Effector memory CD8-positive, alpha-beta T cell (primary cell): ENCODE measurements at regions not wholly inside any gene's neighbourhood (a gene's known extent, or its start where the extent isn't known, plus 50 kb on each side); places are given as distances from the start of the nearest gene placed in this dataset.
"Not testable (repeated sequence)": the region's sequence is repeated elsewhere in the genome, so short reads cannot be mapped to it uniquely, and the experiment has no call there.

Source experiments
- ATAC-seq: fragments of 150-1000 bp; cut with Tn5 transposase; replicated peaks from 2 replicates; pipeline ENCODE4 v1.10.0; 2021; ENCODE audit warnings: mild to moderate bottlenecking, moderate library complexity
- DNase-seq, 3 experiments: peaks; one replicate each; pipeline ENCODE4 v3.0.0; 2021
- H3K27ac Mint-ChIP-seq, 2 donors: one replicate each; pipeline ENCODE4 v1.8.0; 2022; ENCODE audit warnings: mild to moderate bottlenecking in 2 of 2, mixed read lengths in 2 of 2, moderate library complexity in 2 of 2
- H3K27me3 Mint-ChIP-seq, 2 donors: one replicate each; pipeline ENCODE4 v1.8.0; 2022; ENCODE audit warnings: mixed read lengths in 2 of 2
- H3K36me3 Mint-ChIP-seq: one replicate; pipeline ENCODE4 v1.8.0; 2022; ENCODE audit warnings: mild to moderate bottlenecking, moderate library complexity, mixed read lengths; ENCODE audit not compliant: insufficient read depth
- H3K4me1 Mint-ChIP-seq, 2 donors: one replicate each; pipeline ENCODE4 v1.8.0; 2022; ENCODE audit warnings: low read depth in 2 of 2, mixed read lengths in 2 of 2
- H3K4me3 Mint-ChIP-seq, 2 donors: one replicate each; pipeline ENCODE4 v1.8.0; 2022; ENCODE audit warnings: mild to moderate bottlenecking in 2 of 2, mixed read lengths in 2 of 2, moderate library complexity in 2 of 2
- H3K9me3 Mint-ChIP-seq, 2 donors: one replicate each; pipeline ENCODE4 v1.8.0; 2022; ENCODE audit warnings: mixed read lengths in 2 of 2

DNA sequence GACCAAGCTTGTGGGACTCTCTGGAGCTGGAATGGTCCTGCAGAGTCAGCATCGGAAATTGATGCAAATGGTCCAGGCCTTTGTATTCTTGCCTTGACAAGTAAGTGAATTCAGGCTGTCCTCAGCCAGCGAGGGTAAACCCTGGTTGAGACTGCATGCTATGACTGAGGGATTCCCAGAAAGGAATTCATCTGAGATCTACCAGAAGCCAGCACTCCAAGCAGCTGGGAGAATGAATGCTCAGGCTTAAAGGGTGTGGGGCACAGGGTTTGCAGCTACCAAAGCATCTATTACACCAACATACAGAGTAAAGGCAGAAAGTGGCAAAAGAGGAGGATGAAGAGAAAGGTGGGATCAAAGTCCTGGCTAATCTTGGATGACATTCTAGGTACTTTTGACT is 257.0 kb upstream of the LYPLAL1 start:
- Mint-ChIP-seq H3K9me3 (peaks cover 0 to 9% of the 10 kb centered on the region in 2 donors), H3K4me1 (no peaks in the 10 kb centered on the region), H3K27me3 (no peaks in the 10 kb centered on the region), H3K36me3 (no peaks in the 10 kb centered on the region), H3K4me3 (no peak overlapping the region), H3K27ac (no peak overlapping the region)
- DNase-seq (no peak), ATAC-seq (no peak)

DNA sequence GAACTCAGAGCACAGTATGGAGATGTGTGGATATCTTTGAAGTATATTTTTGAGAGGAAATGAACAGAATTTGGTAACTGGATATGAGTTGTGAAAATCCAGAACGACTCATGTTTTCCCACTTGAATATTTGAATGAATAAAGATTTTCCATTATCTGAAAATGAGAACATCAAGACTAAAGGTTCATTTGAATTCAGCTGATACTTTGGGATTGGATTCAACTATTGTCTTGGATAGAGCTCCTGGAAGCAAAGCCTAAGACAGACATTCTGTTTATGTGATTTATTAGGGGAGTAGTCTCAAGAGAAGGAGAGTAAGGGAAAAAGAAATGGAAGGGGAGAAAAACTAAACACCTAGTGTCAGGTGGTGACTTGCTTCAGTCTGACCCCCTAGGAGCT is 256.0 kb upstream of the LYPLAL1 start:
- H3K4me3 Mint-ChIP-seq = no peak overlapping the region
- no peaks in the 10 kb centered on the region for H3K4me1 Mint-ChIP-seq
- no peak for ATAC-seq
- DNase-seq = no peak
- H3K27ac Mint-ChIP-seq = no peak overlapping the region
- H3K27me3 Mint-ChIP-seq = no peaks in the 10 kb centered on the region
- H3K36me3 Mint-ChIP-seq = no peaks in the 10 kb centered on the region
- peaks cover 0 to 9% of the 10 kb centered on the region in 2 donors for H3K9me3 Mint-ChIP-seq

DNA sequence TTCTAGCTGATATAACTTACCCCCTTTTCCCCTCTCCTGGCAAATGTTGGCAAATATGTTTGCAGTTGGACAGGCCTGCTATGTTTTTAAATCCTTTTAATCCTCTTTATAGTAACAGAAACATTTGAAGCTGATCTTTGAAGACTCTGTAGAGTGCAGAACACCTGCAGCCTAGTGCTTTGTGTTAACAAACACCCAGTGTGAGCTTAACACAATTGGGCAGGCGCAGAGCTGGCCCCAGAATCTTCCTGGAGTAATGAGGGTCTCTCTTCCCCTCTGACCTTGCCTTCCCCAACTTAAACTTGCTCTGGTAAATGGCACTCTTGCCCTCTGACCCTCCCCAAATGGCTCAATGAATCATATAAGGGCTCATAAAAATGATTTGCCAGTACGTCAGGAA is 247.9 kb upstream of the LYPLAL1 start:
- H3K27ac Mint-ChIP-seq = no peak overlapping the region
- peaks cover 6 to 19% of the 10 kb centered on the region in 2 donors for H3K9me3 Mint-ChIP-seq

GRCh38 chr1:218926631-218927030 is 247.0 kb upstream of the LYPLAL1 start:
- H3K27me3 Mint-ChIP-seq = no peaks in the 10 kb centered on the region
- ATAC-seq (no peak), DNase-seq (no peak)
- no peak overlapping the region for H3K27ac Mint-ChIP-seq
- no peaks in the 10 kb centered on the region for H3K36me3 Mint-ChIP-seq
- no peaks in the 10 kb centered on the region for H3K4me1 Mint-ChIP-seq
- peaks cover 4 to 19% of the 10 kb centered on the region in 2 donors for H3K9me3 Mint-ChIP-seq
- H3K4me3 Mint-ChIP-seq = no peak overlapping the region

More for the DNA sequence above, 247.9 kb upstream of the LYPLAL1 start:
- no peaks in the 10 kb centered on the region for H3K27me3 Mint-ChIP-seq
- no peak for ATAC-seq
- H3K4me3 Mint-ChIP-seq = no peak overlapping the region
- no peaks in the 10 kb centered on the region for H3K36me3 Mint-ChIP-seq
- DNase-seq = no peak
- H3K4me1 Mint-ChIP-seq = no peaks in the 10 kb centered on the region

- Mint-ChIP-seq H3K4me1 (no peaks in the 10 kb centered on the region), H3K9me3 (peaks cover 2 to 8% of the 10 kb centered on the region in 2 donors), H3K27me3 (no peaks in the 10 kb centered on the region), H3K4me3 (no peak overlapping the region), H3K36me3 (no peaks in the 10 kb centered on the region), H3K27ac (no peak overlapping the region)
- ATAC-seq (no peak), DNase-seq (no peak)
Observed at GRCh38 chr1:218930000-218930399, 243.7 kb upstream of the LYPLAL1 start.

- H3K27ac Mint-ChIP-seq = no peak overlapping the region
- no peak for DNase-seq
- H3K9me3 Mint-ChIP-seq = peaks cover 3 to 9% of the 10 kb centered on the region in 2 donors
- no peak overlapping the region for H3K4me3 Mint-ChIP-seq
- no peaks in the 10 kb centered on the region for H3K4me1 Mint-ChIP-seq
- no peak for ATAC-seq
- no peaks in the 10 kb centered on the region for H3K36me3 Mint-ChIP-seq
- no peaks in the 10 kb centered on the region for H3K27me3 Mint-ChIP-seq
Observed at GRCh38 chr1:218930472-218931241, 243.0 kb upstream of the LYPLAL1 start.

GRCh38 chr1:218931324-218931723 is 242.4 kb upstream of the LYPLAL1 start:
- DNase-seq = no peak
- H3K36me3 Mint-ChIP-seq = no peaks in the 10 kb centered on the region
- peaks cover 3 to 11% of the 10 kb centered on the region in 2 donors for H3K9me3 Mint-ChIP-seq
- H3K4me1 Mint-ChIP-seq = no peaks in the 10 kb centered on the region
- no peaks in the 10 kb centered on the region for H3K27me3 Mint-ChIP-seq
- ATAC-seq = no peak
- no peak overlapping the region for H3K27ac Mint-ChIP-seq
- H3K4me3 Mint-ChIP-seq = no peak overlapping the region

DNA sequence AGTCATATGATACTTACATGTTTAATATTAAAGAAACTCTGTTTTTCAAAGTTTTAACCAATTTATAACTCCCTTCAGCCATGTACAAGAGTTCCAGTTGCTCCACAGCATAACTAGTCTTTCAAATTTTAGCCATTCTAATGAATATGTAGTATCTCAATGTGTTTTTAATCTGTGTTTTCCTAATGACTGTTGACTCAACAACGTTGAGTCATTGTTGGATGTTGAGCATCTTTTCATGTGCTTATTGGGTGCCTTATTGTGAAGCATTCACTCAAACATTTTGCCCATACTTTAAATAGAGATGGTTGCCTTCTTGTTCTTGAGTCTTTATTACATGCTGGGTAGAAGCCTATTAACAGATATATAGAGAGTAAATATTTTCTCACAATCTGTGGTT is 240.2 kb upstream of the LYPLAL1 start:
- no peak for ATAC-seq
- Mint-ChIP-seq H3K27ac (no peak overlapping the region), H3K4me3 (no peak overlapping the region)

GRCh38 chr1:218935408-218935807 is 238.3 kb upstream of the LYPLAL1 start:
- not testable (repeated sequence) for H3K27me3 Mint-ChIP-seq, H3K4me1 Mint-ChIP-seq, DNase-seq, H3K27ac Mint-ChIP-seq, H3K36me3 Mint-ChIP-seq, H3K4me3 Mint-ChIP-seq, ATAC-seq
- H3K9me3 Mint-ChIP-seq = peaks cover 4 to 26% of the 10 kb centered on the region in 2 donors

More for the DNA sequence above, 240.2 kb upstream of the LYPLAL1 start:
- DNase-seq = no peak
- Mint-ChIP-seq H3K9me3 (peaks cover 6 to 18% of the 10 kb centered on the region in 2 donors), H3K27me3 (no peaks in the 10 kb centered on the region), H3K36me3 (no peaks in the 10 kb centered on the region), H3K4me1 (no peaks in the 10 kb centered on the region)

DNA sequence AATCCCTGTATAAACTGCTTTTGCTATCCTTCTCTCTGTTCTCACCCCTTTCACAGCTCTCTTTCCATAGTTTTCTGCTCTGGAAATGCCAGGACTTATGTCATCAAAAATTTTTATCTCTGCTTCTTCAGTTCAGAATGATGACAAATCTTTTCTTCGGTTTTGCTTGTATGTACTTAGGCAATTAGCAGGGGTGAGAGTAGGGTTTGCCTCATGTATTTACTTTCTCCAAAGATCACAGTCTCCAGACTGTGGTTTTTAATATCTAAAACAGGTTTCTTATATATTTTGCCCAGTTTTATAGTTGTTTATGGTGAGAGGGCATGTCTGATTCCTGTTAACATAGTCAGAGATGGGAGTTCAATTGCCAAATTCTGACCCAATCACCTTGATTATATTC is 235.4 kb upstream of the LYPLAL1 start:
- peaks cover 5 to 30% of the 10 kb centered on the region in 2 donors for H3K9me3 Mint-ChIP-seq
- no peaks in the 10 kb centered on the region for H3K36me3 Mint-ChIP-seq
- no peak overlapping the region for H3K27ac Mint-ChIP-seq
- H3K27me3 Mint-ChIP-seq = no peaks in the 10 kb centered on the region
- ATAC-seq (no peak), DNase-seq (no peak)
- no peak overlapping the region for H3K4me3 Mint-ChIP-seq
- H3K4me1 Mint-ChIP-seq = no peaks in the 10 kb centered on the region

- no peak for DNase-seq
- Mint-ChIP-seq H3K36me3 (no peaks in the 10 kb centered on the region), H3K27ac (no peak overlapping the region), H3K4me3 (no peak overlapping the region), H3K27me3 (no peaks in the 10 kb centered on the region), H3K9me3 (peaks cover 5 to 30% of the 10 kb centered on the region in 2 donors), H3K4me1 (no peaks in the 10 kb centered on the region)
- no peak for ATAC-seq
Observed at GRCh38 chr1:218939095-218939494, 234.6 kb upstream of the LYPLAL1 start.

DNA sequence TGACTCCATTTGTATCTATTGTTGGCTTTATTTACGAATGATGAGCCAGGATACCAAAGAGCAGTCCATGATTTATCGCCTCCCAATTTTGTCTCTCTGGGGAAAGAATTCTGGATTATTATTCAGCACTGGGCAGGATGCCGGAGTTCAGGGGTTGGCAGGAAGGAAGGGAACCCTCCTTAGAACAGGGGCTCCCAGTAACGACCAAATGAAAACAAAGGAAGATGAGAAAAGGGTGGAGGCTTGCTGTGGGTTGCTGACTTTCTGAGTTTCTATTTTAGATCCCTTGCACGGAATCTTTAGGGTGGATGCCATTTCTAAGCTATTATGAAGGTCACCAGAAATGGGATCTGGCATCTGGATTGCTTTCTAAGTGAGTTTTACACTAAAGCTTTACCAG is 231.2 kb upstream of the LYPLAL1 start:
- no peaks in the 10 kb centered on the region for H3K36me3 Mint-ChIP-seq
- H3K9me3 Mint-ChIP-seq = peaks cover 2 to 12% of the 10 kb centered on the region in 2 donors
- no peak for DNase-seq
- no peak overlapping the region for H3K4me3 Mint-ChIP-seq
- no peak overlapping the region for H3K27ac Mint-ChIP-seq
- ATAC-seq = no peak
- no peaks in the 10 kb centered on the region for H3K4me1 Mint-ChIP-seq
- H3K27me3 Mint-ChIP-seq = no peaks in the 10 kb centered on the region

- Mint-ChIP-seq H3K27ac (no peak overlapping the region), H3K9me3 (peaks cover 2 to 12% of the 10 kb centered on the region in 2 donors), H3K4me3 (no peak overlapping the region), H3K27me3 (no peaks in the 10 kb centered on the region), H3K36me3 (no peaks in the 10 kb centered on the region), H3K4me1 (no peaks in the 10 kb centered on the region)
- no peak for DNase-seq
- ATAC-seq = no peak
Observed at GRCh38 chr1:218943371-218943770, 230.3 kb upstream of the LYPLAL1 start.

DNA sequence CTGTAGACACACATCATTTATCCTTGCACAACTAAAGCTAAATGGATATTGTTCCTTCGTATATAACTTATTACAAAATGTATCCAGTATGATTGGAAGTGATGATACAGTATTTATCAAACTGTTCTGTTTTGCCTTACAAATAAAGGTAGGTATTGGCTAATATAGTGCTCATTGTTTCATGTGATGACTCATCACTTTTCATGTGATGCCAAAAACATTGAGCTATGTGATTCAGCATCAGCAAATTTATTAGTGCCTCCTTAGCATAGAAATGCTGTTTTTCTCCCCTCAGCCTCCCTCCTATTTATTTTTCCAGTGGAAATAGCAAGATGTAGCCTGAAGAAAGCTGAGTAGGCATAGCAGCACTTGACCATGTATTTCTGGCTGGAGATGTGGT is 228.6 kb upstream of the LYPLAL1 start:
- no peaks in the 10 kb centered on the region for H3K36me3 Mint-ChIP-seq
- H3K27me3 Mint-ChIP-seq = no peaks in the 10 kb centered on the region
- H3K4me1 Mint-ChIP-seq = no peaks in the 10 kb centered on the region

More for the DNA sequence above, 228.6 kb upstream of the LYPLAL1 start:
- Mint-ChIP-seq H3K27ac (no peak overlapping the region), H3K9me3 (peaks cover 2 to 5% of the 10 kb centered on the region in 2 donors), H3K4me3 (no peak overlapping the region)
- ATAC-seq (no peak), DNase-seq (no peak)
